Endothelial cell of umbilical vein (primary cell): ENCODE measurements at regions not wholly inside any gene's neighbourhood (a gene's known extent, or its start where the extent isn't known, plus 50 kb on each side); places are given as distances from the start of the nearest gene placed in this dataset.

Experiments
- BruUV-seq: library from RNA; stranded (reverse); fragments of 400-500 nt; replicated peaks from 2 replicates; lab custom pipeline; 2021; lab: Mats Ljungman, UMichigan
- CTCF ChIA-PET: fragments of 300-600, 350-600 bp; sonication (Branson Sonifier 250); formaldehyde crosslinking; loops from one replicate; lab custom pipeline; 2021; ENCODE audit warnings: antibody characterized with exemption, inconsistent platforms; lab: Charles Lee
- POLR2A ChIA-PET: fragments of 300-600, 350-600 bp; sonication (Branson Sonifier 250); formaldehyde crosslinking; loops from one replicate; lab custom pipeline; 2021; ENCODE audit warnings: antibody characterized with exemption, inconsistent platforms; lab: Charles Lee
- DNase-seq: peaks from one replicate; pipeline ENCODE4 v3.0.0-alpha.2; 2011; ENCODE audit warnings: low read depth, low spot score
- FAIRE-seq: peaks from 2 replicates; lab custom pipeline; 2011; peaks lifted over from hg19 to GRCh38; lab: Jason Lieb, UNC
- H2AFZ ChIP-seq: 2 replicates; pipeline ENCODE4 v1.6.0; 2012; ENCODE audit warnings: low read depth, low read length, control low read depth, inconsistent platforms
- H3K27ac ChIP-seq: 2 replicates; pipeline ENCODE4 v1.5.1; 2011; ENCODE audit warnings: low read depth, mild to moderate bottlenecking, control low read depth, low read length, moderate library complexity; ENCODE audit not compliant: insufficient read depth
- H3K27me3 ChIP-seq, 2 experiments: 2 replicates each; pipeline versions ENCODE4 v1.6.0 to v1.6.1; 2011; ENCODE audit warnings: low read length in 2 of 2, mixed read lengths in 1 of 2; ENCODE audit not compliant: control insufficient read depth in 2 of 2, insufficient read depth in 2 of 2
- H3K36me3 ChIP-seq, 2 experiments: 2 replicates in 1 of 2; 3 replicates in 1 of 2; pipeline ENCODE4 v1.5.1; 2011; ENCODE audit warnings: low read length in 2 of 2, mild to moderate bottlenecking in 1 of 2, moderate library complexity in 1 of 2; ENCODE audit not compliant: control insufficient read depth in 2 of 2, insufficient read depth in 2 of 2; ENCODE audit errors: extremely low read depth in 1 of 2
- H3K4me1 ChIP-seq: 3 replicates; pipeline ENCODE4 v1.5.1; 2011; ENCODE audit warnings: mild to moderate bottlenecking, low read length; ENCODE audit not compliant: control insufficient read depth, insufficient read depth; ENCODE audit errors: extremely low read depth
- H3K4me2 ChIP-seq: 2 replicates; pipeline ENCODE4 v1.6.1; 2011; ENCODE audit warnings: low read length, control low read depth, mixed read lengths; ENCODE audit not compliant: insufficient read depth
- H3K4me3 ChIP-seq, 3 experiments: fragments of 200-600 bp in 1 of 3; sonication (generic), shearing (Covaris generic) in 1 of 3; replicated peaks in 1 of 3; 2 replicates each; pipeline ENCODE4 v1.5.1; 2011 to 2016; ENCODE audit warnings: control low read depth in 3 of 3, low read length in 3 of 3, mild to moderate bottlenecking in 2 of 3, inconsistent platforms in 1 of 3, low read depth in 1 of 3, moderate library complexity in 1 of 3; ENCODE audit not compliant: insufficient read depth in 1 of 3
- H3K79me2 ChIP-seq: 2 replicates; pipeline ENCODE4 v1.6.0; 2012; ENCODE audit warnings: low read length, inconsistent platforms; ENCODE audit not compliant: control insufficient read depth, insufficient read depth
- H3K9ac ChIP-seq: replicated peaks from 2 replicates; pipeline ENCODE3; 2011; ENCODE audit warnings: low read length, control low read depth; ENCODE audit not compliant: insufficient read depth; ENCODE audit errors: extremely low read depth
- H3K9me1 ChIP-seq: replicated peaks from 3 replicates; pipeline ENCODE4 v1.6.0; 2011; ENCODE audit warnings: mild to moderate bottlenecking, low read length; ENCODE audit not compliant: control insufficient read depth, insufficient read depth; ENCODE audit errors: extremely low read depth
- H3K9me3 ChIP-seq: replicated peaks from 2 replicates; pipeline ENCODE4 v1.5.1; 2012; ENCODE audit warnings: low read length, inconsistent platforms; ENCODE audit not compliant: control insufficient read depth, insufficient read depth
- H4K20me1 ChIP-seq: replicated peaks from 2 replicates; pipeline ENCODE3; 2011; ENCODE audit warnings: mild to moderate bottlenecking, low read length; ENCODE audit not compliant: control insufficient read depth, insufficient read depth; ENCODE audit errors: extremely low read depth
- CTCF ChIP-seq, 2 donors: IDR thresholded peaks; 1 replicate in 1 of 2; 2 replicates in 1 of 2; pipeline ENCODE4 v1.5.1; 2011; ENCODE audit warnings: low read length in 2 of 2, mild to moderate bottlenecking in 2 of 2, moderate library complexity in 2 of 2, control low read depth in 1 of 2, inconsistent platforms in 1 of 2, low read depth in 1 of 2; ENCODE audit not compliant: insufficient read depth in 1 of 2; ENCODE audit errors: extremely low read depth in 1 of 2
- EZH2 ChIP-seq: IDR thresholded peaks from 2 replicates; pipeline ENCODE4 v1.6.1; 2012; ENCODE audit warnings: borderline replicate concordance, low read depth, mild to moderate bottlenecking, moderate library complexity, low read length, inconsistent platforms; ENCODE audit not compliant: severe bottlenecking
- GATA2 ChIP-seq: IDR thresholded peaks from 2 replicates; pipeline ENCODE4 v1.7.0; 2011; ENCODE audit warnings: low read depth, mild to moderate bottlenecking, moderate library complexity, mixed read lengths, low read length; ENCODE audit not compliant: insufficient read length, insufficient read depth
- MAX ChIP-seq: IDR thresholded peaks from 2 replicates; pipeline ENCODE4 v1.6.1; 2011; ENCODE audit not compliant: insufficient read depth, insufficient read length
- MYC ChIP-seq: IDR thresholded peaks from one replicate; pipeline ENCODE4 v1.6.1; 2011; ENCODE audit warnings: mild to moderate bottlenecking, low read depth, low read length
- POLR2AphosphoS5 ChIP-seq: IDR thresholded peaks from 2 replicates; pipeline ENCODE4 v1.6.1; 2012; ENCODE audit warnings: low read depth, mild to moderate bottlenecking, control low read depth, low read length, moderate library complexity; ENCODE audit not compliant: insufficient read depth
- dilution Hi-C: fragments of 300-500 bp; cut with MboI; formaldehyde crosslinking; loops from one replicate; pipeline ENCODE4 v1.15.0; 2019; ENCODE audit warnings: low sequenced_read_pairs; ENCODE audit not compliant: extremely low pct_ligation_motif_present
- intact Hi-C: fragments of 100-400 bp; cut with micrococcal nuclease; formaldehyde crosslinking; loops from one replicate; pipeline ENCODE4 v1.10.0; 2022

GRCh38 chr17:5667871-5668270 lies 83.6 kb upstream of the NLRP1 start:
- TF ChIP-seq POLR2AphosphoS5 (no peak), CTCF (IDR thresholded peaks at IDR 0.05; ENCODE audit: extremely low read depth in 1 of 2, insufficient read depth in 1 of 2, low read depth in 1 of 2, low read length in 2 of 2) (peak; percentile 22 to 28), MYC (no peak), EZH2 (no peak), GATA2 (no peak), MAX (no peak)
- peaks cover 3% of the 10 kb centered on the region for H3K4me1 ChIP-seq
- no peak overlapping the region for H3K4me2 ChIP-seq
- H3K27ac ChIP-seq, result no peak overlapping the region
- no peaks in the 10 kb centered on the region for H3K79me2 ChIP-seq
- dilution Hi-C loops (no loop called here), intact Hi-C loops (loop anchor here (5.0 kb wide), 1 partner anchor 81 kb away; no protein-coding TSS in a partner anchor)
- no peak overlapping the region for H2AFZ ChIP-seq
- no peaks in the 10 kb centered on the region for H3K9me1 ChIP-seq
- no peaks in the 10 kb centered on the region for H4K20me1 ChIP-seq
- ChIA-PET POLR2A (no interaction called here), CTCF (interaction anchor here (1.0 to 2.0 kb wide), 9 partner anchors 8 to 80 kb away, joined by 3 to 24 read pairs (median 5); no protein-coding TSS in a partner anchor)
- peaks cover 1 to 2% of the 10 kb centered on the region in 2 experiments for H3K27me3 ChIP-seq
- DNase-seq (no peak), FAIRE-seq (peak; percentile 85)
- no peak overlapping the region for H3K4me3 ChIP-seq
- no peak overlapping the region for H3K9ac ChIP-seq
- no peaks in the 10 kb centered on the region for H3K36me3 ChIP-seq
- BruUV-seq, result no TSS peak
- H3K9me3 ChIP-seq, result no peaks in the 10 kb centered on the region
